GM19328 (cell line): ENCODE measurements at regions not wholly inside any gene's neighbourhood (a gene's known extent, or its start where the extent isn't known, plus 50 kb on each side); places are given as distances from the start of the nearest gene placed in this dataset.

Source experiments
- ATAC-seq: cut with Tn5 transposase; IDR thresholded peaks from one replicate; pipeline ENCODE4 v1.9.1; 2021; ENCODE audit warnings: mild to moderate bottlenecking, moderate library complexity; ENCODE audit not compliant: unreplicated experiment

DNA sequence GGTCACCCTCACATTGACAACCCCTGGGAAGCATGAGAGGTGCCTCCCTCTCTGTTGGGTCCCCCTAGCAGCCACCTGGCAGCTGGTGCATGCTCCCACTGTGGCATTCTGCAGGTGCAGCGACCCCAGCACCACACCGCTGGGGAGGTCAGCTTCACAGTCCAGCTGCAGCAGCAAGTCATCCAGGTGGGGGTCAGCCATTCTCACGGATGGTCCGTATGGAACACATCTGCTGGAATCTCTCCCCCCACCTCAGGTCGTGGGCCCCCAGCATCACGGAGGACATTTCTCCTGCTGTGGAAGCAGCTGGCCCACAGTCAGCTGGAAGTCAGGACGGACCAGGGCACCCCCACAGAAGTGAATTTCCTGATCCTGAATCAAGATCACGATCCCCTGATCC, 201.3 kb downstream of the COG6 start:
- ATAC-seq, result no peak

DNA sequence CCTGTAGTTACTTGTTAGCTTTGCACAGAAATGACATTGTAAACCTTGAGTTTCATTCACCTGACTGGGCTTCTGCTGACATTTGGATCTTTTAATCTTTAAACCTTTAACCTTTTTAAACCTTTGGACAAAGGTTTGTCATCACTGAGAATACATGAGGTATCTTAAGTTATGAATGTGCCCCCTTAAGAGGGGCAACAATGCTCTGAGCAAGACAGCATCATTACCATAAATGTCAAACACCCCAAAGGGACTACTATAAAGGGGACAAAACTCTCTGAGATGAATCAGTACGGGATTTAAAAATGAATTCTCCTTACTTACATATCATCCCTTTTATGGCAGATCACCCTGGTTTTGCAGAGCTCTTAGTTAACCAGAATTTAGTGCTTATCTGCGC, 203.3 kb downstream of the COG6 start:
- no peak for ATAC-seq

DNA sequence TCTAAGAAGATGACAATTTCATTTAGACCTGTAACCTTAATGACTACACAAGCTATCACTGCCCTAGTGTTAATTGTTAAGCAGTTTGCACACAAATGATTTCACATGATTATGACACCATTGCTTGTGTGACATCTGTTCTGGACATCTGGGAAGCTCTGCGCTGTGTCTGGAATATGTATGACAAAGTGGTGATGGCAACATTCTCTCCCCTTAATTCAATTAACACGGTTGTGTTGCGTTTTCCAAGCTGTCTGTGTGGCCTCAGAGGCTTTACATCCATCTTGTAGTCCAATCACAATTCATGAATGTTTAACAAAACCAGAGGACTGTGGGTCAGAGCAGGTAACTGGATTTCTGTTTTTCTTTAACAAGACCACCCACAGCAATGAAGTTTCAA, 204.4 kb downstream of the COG6 start:
- no peak for ATAC-seq

DNA sequence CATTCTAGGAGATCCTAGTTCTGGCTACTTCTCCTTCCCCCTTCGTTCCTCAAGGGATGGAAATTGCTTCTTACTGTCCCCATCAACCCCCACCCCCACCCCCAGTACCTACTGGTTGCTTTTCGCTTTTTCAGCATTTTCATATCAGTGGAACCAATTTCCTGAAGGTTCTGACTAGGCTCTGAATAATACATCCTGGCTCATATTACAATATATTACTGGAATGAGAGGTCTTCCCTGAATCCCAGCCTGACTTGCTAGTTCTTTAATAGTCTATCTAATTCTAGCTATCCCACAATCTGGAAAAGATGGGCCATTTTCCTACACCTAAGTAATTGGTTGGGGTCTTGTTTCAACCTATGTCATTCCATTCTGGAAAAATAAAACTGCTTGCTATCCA, 207.4 kb downstream of the COG6 start:
- no peak for ATAC-seq

DNA sequence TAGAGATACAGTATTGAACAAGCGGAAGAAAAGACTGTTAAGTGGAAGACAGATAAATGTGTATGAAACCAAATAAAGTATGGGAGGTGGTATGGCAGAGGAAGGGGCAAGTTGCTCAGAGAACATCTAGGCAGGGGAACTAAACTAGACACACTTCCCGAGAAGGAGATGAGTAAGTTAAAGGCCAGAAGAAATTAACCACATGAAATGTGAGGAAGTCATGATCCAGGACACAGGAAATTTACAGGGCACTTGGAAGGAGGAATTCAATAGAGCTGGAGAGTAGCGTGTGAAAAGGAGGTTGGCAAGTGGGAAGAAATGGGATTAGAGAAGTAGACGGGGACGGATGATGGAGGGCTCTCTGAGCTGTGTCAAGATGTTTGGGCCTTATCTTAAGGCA, 208.8 kb downstream of the COG6 start:
- ATAC-seq, result no peak

DNA sequence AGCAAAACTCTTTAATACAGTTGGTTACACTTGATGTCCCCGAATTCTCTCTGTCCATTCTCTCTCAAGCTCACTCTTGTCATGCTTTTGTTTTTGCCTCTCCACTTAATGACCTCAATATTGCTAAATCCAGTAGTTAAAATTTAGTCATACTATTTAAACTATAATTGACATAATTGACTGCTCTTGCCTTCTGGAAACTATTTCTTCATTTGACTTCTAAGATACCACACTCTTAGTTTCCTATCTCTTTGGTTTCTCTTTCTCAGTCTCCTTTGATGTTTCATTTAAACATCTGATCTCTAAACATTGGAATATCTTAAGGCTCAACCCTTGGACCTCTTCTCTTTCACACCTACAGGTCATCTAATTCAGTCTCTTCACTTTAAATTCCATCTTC, 211.3 kb downstream of the COG6 start:
- ATAC-seq, result no peak

DNA sequence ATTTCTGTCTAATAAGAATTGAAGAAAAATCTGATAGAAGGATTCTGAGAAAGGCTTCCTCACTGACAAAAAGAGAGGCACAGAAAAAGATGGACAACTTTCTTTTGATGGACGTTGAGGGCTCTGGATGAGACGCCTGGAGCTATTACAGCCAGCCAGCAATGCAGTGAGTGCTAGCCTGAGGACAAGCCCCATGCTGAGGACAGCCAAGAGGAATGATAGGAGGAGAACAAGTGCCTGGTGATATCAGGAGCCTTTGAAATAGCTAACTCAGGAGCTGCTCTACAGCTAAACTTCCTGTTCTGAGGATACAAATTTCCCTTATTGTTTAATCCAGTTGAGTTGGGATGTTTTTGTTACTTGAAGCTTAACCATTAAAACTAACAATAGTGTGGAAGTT, 212.3 kb downstream of the COG6 start:
- no peak for ATAC-seq

DNA sequence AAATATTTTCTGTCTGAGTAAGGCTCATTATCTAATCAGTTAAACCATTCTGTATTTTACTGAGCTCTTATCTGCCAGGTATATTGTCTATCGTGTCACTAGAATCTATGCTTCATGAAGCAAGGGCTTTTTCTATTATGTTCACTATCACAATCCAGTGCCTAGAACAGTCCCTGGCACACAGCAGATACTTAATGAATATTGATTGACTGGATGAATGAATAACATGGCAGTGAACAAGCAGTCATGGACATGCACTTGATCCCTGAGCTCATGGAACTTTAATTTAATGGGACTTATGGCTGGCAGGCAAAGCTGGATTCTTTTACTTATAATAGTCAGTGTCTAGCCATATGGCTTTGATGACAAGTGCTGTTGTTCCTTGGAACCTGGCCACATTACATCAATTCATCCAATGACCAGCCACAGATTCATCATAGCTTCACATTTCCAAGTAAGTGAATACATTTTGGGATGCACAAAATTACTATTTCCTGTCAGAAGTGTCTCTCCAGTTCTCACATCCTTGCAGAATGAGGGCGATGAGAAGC, 214.8 kb downstream of the COG6 start:
- no peak for ATAC-seq

DNA sequence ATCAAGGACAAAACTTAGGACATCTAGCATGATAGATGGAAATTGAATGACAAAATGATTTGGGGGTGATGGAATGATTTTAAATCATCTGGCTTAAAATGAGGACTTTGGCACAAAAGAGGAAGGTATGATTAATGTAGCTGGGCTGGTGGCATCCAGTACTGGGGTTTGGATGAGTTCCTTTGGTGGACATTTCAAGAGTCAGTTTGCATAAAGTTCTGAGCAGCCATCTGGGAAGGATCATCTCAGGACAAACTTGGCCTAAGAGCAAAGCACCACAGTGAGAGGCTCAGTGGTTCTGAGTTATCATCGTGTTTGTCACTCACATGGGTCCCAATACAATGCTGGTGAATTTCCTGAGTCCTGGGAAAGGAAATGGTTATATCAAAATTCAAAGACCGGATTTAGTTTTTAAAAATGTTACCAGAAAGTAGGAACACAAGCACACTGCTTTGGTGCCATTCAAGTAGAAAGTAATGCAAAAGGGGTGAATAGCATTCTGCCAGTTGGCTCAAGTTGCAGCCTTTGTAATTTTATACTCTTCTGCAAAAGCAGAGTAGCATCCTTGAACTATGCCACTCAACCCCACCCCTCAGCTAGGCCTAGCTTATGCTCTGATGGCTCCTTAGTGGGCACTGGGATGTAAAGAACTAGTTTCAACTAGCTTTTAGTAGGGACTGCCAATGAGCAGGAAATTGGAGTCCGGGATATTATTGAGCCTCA, 219.0 kb downstream of the COG6 start:
- no peak for ATAC-seq

DNA sequence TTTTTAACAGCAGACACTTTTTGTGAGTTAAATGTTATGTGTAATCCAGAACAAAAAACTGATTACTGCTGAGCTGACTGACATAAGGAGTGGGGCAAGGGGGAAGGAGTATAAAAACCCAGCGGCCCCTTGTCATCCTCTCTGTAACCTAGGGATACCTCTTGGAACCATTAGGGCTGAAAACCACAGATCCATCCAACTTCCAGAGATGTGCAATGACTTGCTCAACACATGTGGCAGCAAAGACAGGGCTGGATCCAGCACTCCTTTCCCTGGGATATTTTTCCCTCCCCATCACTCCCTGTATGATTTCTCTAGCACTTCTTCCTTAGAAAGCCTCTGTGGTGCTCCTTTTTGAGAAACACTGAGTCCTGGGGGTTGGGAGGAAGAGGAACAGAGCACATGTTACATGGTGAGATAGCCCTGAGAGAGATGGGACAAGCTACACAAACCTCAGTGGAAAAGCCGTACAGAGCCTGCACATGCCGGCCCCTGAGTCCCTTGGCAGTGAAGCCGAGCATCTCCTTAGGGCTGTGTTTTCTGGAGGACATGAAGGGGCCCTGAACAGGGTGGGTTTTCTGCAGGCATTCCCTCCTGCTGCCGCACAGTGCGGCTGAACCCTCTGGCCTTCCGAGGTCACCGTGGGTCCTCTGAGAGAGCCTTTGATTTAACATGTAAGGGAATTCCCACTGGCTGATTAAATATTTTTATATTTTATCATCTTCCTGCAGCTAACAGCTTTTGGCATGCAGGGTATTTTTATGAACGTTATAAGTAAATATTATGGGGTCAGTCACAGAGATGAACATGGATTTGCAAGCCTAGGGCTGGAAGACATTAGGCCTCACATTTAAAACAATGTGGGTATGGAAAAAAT, 219.9 kb downstream of the COG6 start:
- no peak for ATAC-seq

DNA sequence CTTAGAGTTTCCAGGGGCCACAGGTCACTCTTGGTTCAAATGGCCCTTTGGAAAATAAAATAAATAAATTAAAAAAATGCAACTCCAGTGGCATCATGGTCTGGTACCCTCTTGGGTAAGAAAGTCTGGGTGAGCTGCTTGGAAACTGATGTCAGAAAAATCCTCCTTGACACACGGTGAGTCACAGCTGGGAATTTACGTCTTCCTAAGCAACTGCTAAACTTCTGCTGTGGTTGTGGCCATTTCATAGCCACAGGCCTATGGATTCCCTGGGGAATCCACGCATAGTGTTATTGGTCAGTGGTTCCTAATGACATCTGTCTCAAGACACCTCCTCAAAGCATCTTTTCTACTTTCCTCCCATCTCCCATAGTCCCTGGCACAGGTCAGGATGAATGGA, 220.8 kb downstream of the COG6 start:
- ATAC-seq, result no peak

DNA sequence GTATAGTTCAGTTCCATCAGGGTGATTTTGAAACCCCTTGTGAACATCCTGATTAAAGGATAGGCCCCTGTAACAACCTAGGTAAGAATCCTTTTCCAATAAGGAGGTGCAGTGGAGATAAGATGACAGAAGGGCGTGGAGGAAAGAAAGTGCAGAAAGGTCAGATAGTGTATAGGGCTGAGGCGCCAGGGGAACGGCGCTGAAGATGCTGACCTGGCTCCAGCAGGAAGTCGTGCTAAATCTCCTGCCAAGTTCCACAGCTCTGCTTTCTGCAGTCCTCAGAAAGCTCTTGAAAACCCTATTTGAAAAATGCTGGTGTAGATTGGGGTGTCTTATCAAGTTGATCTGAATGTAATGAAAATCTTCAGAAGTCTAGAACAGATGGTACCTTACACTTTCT, 221.7 kb downstream of the COG6 start:
- no peak for ATAC-seq

DNA sequence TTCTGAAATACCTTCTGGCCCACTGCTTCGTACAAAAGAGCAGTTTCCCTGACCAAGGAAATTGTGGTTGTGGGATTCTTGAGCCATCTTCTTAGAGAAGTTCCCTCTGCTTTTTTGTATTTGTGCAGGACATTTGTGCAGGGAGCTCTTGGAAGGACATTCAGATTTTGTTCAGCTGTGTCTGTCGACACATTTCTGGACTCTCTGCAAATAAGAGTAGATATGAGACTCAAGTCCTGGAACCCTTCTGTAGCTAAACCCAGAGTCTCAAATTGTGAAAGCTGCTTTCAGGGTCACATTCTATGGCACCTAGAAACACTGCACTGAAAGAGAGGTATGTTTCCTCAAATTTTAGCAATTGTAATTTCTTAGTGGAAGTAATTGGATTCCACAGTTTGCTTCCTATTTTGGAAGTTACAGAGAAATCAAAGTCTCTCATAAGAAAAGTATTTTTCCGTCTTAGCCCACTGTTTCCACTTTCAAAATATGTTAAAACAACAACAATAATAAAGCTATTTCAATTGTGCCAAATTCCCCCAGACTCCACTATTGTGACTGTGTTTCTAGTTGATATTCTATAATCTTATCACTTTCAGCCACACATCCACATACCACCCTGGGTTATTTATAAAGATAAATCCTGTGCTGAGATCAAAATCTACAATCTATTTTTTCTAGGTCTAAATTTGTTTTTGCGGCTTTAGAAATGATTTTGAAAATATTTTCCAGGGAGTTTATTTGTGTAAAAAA, 224.0 kb downstream of the COG6 start:
- no peak for ATAC-seq

DNA sequence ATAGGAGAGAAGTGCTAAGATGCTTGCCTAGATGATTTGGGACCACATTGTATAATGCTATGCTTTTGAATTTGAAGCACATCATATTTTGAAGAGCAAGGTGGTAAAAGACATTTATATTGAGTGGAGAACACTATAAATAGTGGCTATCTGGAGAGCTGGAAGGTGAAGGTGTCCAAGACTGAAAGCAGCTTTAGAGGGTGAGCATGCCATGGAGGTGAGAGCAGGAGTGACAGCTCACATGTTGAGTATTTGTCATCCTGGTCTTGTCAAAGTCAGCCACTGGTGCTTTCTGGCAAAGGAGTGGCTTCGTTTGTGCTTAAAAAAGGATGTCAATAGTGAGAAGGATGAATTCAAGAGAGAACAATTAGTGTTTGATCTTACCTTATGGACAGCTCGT, 225.9 kb downstream of the COG6 start:
- ATAC-seq, result no peak

DNA sequence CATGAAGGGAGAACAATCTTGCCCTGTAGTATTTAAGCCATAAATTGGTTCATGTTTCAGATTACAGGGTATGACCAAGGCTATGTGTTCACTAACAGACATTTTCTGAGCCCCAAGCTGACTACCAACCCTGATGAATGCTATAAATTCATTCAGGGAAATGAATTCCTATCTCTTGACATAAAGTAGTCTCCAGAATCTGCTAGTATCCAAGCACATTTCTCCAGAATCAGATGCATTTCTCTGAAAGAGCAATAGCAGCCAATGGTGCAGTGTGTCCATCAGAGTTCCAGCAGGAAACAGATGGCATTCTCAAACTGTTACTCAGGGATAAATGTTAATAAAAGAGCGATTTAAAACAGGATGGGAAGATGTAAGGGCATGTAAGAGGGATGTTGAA, 226.4 kb downstream of the COG6 start:
- no peak for ATAC-seq

DNA sequence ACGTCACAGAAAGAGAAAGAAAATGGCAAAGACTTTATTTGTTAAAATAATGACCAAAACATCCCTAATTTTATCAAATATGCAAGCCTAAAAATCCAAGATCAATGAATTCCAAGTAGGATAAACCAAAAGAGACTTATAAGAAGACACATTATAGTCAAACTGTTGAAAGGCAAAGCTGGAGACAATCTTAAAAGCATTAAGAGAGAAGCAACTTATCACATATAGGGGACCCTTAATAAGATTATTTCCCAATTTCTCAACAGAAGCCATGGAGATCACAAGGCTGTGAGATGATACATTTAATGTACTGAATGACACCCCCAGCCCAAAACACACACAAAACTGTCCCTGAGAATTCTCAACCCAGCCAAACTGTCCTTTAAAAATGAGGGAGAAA, 228.7 kb downstream of the COG6 start:
- ATAC-seq, result no peak

DNA sequence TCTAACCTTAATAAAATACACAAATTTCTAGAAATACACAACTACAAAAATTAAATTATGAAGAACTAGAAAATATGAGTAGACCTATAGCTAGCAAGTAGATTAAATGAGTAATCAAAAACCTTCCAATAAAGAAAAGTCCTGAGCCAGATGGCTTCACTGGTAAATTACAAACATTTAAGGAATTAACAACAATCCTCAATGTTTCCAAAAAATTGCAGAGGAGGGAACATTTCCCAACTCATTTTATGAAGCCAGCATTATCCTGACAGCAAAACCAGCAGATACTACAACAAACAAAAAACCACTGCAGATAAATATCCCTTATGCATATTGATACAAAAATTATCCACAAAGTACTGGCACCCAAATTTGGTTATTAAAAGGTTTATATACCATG, 230.9 kb downstream of the COG6 start:
- ATAC-seq, result no peak

DNA sequence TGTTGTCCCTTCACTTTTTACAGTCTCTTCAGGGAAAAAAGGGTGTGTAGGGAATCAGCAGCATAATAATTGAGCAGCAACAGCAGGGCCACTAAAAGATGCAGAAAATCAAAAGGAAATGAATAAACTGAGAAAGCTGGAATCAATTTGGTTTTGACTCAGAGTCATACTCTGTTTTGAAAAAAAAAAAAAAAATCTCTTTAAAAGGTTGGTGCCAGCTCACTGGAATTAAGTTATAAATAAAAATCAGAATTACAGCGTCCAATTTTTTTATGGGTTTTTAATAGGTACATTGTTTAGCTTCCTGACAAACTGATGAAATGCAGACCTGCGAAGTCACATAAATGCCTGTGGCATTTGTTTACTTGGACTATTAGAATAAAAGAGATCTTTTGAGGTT, 231.9 kb downstream of the COG6 start:
- no peak for ATAC-seq

DNA sequence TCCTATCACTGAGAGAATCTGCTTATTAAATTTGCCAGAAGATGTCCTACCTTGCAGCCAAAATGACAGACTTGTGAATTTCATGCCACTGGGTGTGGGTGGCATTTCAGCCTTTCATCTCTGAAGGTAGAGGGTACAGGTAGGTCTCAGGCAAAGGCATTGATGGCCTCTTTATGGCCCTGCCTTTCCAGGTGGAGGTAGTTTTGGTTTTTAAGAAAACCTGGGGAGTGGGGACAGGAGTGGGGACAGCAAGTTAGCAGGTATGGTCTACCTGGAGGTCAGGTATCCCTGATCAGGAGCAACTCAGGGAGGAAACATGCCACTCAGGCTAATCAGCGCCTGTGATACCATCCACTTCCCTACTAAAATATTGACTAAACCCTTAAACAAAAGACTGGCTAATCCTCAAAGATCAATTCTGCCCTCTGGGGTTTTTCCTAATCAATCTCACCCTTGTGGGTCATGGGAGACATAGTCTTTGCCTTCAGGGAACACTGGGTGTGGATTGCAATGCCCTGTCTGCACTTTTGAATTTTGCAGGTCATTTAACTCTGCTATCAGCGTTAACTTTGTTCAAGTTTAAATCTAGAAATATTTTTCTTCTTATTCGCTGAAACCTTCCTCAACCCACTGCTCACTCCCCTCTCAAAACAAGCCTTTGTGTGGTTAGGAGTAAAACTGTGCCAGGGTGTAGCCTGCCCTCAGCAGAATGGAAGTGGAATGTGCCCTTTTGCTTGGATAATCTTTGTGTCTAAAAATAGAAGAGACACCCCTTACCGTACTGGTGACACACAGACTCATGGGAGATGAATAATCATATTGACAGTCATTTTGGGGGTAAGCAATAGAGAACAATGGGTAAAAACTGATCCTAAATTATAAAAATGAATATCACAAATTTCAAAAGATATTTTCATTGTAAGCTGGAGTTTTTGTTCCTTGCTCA, 233.7 kb downstream of the COG6 start:
- ATAC-seq, result no peak

DNA sequence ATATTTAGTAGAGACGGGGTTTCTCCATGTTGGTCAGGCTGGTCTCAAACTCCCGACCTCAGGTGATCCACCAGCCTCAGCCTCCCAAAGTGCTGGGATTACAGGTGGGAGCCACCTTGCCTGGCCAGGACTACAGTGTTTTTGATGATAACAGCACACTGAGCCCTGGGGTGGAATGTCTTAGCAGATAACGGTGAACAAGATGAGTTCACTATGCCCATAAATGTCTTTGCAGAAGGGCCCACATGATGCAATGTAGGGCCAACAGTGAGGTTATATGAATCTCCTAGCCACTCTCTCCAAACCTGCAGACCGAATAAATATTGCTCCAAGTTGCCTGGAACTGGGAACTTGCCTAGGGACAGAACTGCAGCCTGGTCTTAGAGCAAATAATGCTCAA, 235.1 kb downstream of the COG6 start:
- ATAC-seq, result no peak
